GM12878 (cell line): ENCODE measurements at regions not wholly inside any gene's neighbourhood (a gene's known extent, or its start where the extent isn't known, plus 50 kb on each side); places are given as distances from the start of the nearest gene placed in this dataset.
"Not testable (repeated sequence)": the region's sequence is repeated elsewhere in the genome, so short reads cannot be mapped to it uniquely, and the experiment has no call there.

ENCODE experiments used
- ATAC-seq: fragments of 200-7000 bp; cut with Tn5 transposase; 3 replicates; pipeline ENCODE4 v1.9.1; 2020; ENCODE audit warnings: mild to moderate bottlenecking, moderate library complexity
- BruUV-seq: library from RNA; stranded (reverse); fragments of 400-500 nt; replicated peaks from 2 replicates; lab custom pipeline; 2021; lab: Mats Ljungman, UMichigan
- CTCF ChIA-PET: fragments of 300-600 bp; sonication (Branson Sonifier 250); formaldehyde crosslinking; extraction: SDS; loops from one replicate; lab custom pipeline; 2021; ENCODE audit warnings: inconsistent platforms; lab: Yijun Ruan, JAX
- POLR2A ChIA-PET: fragments of 350-600 bp; formaldehyde crosslinking; extraction: SDS; loops from one replicate; lab custom pipeline; 2021; ENCODE audit warnings: inconsistent platforms; lab: Charles Lee
- RAD21 ChIA-PET: fragments of 300-600 bp; sonication (Branson Sonifier 250); formaldehyde crosslinking; loops from one replicate; lab custom pipeline; 2023; ENCODE audit warnings: antibody characterized with exemption; ENCODE audit not compliant: unreplicated experiment; lab: Charles Lee
- SMC1A ChIA-PET: fragments of 300-600 bp; sonication (Branson Sonifier 250); formaldehyde crosslinking; loops from one replicate; lab custom pipeline; 2023; ENCODE audit not compliant: unreplicated experiment, uncharacterized antibody; lab: Charles Lee
- DNase-seq: peaks from one replicate; pipeline ENCODE4 v3.0.0-alpha.2; 2011; ENCODE audit warnings: low read depth, low spot score
- FAIRE-seq: peaks from 3 replicates; lab custom pipeline; 2011; peaks lifted over from hg19 to GRCh38; lab: Jason Lieb, UNC
- H2AFZ ChIP-seq: 2 replicates; pipeline ENCODE4 v1.6.0; 2011; ENCODE audit warnings: low read depth, low read length, control low read depth; ENCODE audit not compliant: control insufficient read depth
- H3K27ac ChIP-seq: 2 replicates; pipeline ENCODE4 v1.5.1; 2011; ENCODE audit warnings: control low read depth; ENCODE audit not compliant: control insufficient read depth, insufficient read depth
- H3K27me3 ChIP-seq, 2 experiments: replicated peaks in 1 of 2; 2 replicates each; pipeline versions ENCODE4 v1.6.0 to v1.6.1; 2011; ENCODE audit warnings: low read length in 1 of 2; ENCODE audit not compliant: control insufficient read depth in 2 of 2, insufficient read depth in 2 of 2
- H3K36me3 ChIP-seq, 2 experiments: 2 replicates each; pipeline ENCODE4 v1.5.1; 2011; ENCODE audit warnings: low read length in 1 of 2; ENCODE audit not compliant: control insufficient read depth in 2 of 2, insufficient read depth in 2 of 2
- H3K4me1 ChIP-seq: 2 replicates; pipeline ENCODE4 v1.6.1; 2011; ENCODE audit warnings: mild to moderate bottlenecking, low read length, moderate library complexity, mixed read lengths; ENCODE audit not compliant: control insufficient read depth, insufficient read depth
- H3K4me2 ChIP-seq: 2 replicates; pipeline ENCODE4 v1.6.0; 2011; ENCODE audit warnings: control low read depth; ENCODE audit not compliant: control insufficient read depth, insufficient read depth
- H3K4me3 ChIP-seq: fragments of 200-600 bp; sonication (generic); 2 replicates; pipeline ENCODE4 v1.5.1; 2016
- H3K79me2 ChIP-seq: 2 replicates; pipeline ENCODE4 v1.6.0; 2011; ENCODE audit warnings: low read length; ENCODE audit not compliant: control insufficient read depth, insufficient read depth
- H3K9ac ChIP-seq: 2 replicates; pipeline ENCODE4 v1.8.0; 2011; ENCODE audit warnings: low read length, control low read depth, mixed read lengths; ENCODE audit not compliant: control insufficient read depth, insufficient read depth
- H3K9me3 ChIP-seq: replicated peaks from 3 replicates; pipeline ENCODE4 v1.5.1; 2011; ENCODE audit warnings: mild to moderate bottlenecking, low read length; ENCODE audit not compliant: control insufficient read depth, insufficient read depth
- H4K20me1 ChIP-seq: 2 replicates; pipeline ENCODE4 v1.6.0; 2011; ENCODE audit not compliant: control insufficient read depth, insufficient read depth
- EZH2 ChIP-seq: IDR thresholded peaks from 2 replicates; pipeline ENCODE4 v1.6.1; 2012; ENCODE audit warnings: low read depth, mild to moderate bottlenecking, control low read depth, inconsistent platforms, low read length, borderline replicate concordance; ENCODE audit not compliant: control insufficient read depth
- GABPA ChIP-seq: IDR thresholded peaks from 2 replicates; pipeline ENCODE4 v1.6.1; 2014; ENCODE audit warnings: antibody characterized with exemption, low read depth, mild to moderate bottlenecking, inconsistent platforms
- GATAD2B ChIP-seq: fragments of 450-650 bp; conservative IDR thresholded peaks from 2 replicates; pipeline ENCODE4 v1.6.1; 2017; ENCODE audit warnings: low read depth, mild to moderate bottlenecking, moderate library complexity
- IKZF1 ChIP-seq: fragments of 450-650 bp; conservative IDR thresholded peaks from 2 replicates; pipeline ENCODE4 v1.6.1; 2017; ENCODE audit warnings: antibody characterized with exemption, mild to moderate bottlenecking
- IRF4 ChIP-seq: IDR thresholded peaks from 2 replicates; pipeline ENCODE4 v1.6.1; 2011; ENCODE audit warnings: low read depth, low read length
- MTA3 ChIP-seq: IDR thresholded peaks from 2 replicates; pipeline ENCODE4 v1.6.1; 2012; ENCODE audit warnings: low read length, inconsistent platforms, borderline replicate concordance
- MYC ChIP-seq: IDR thresholded peaks from 2 replicates; pipeline ENCODE4 v1.6.1; 2011; ENCODE audit warnings: mild to moderate bottlenecking, low read length, moderate library complexity, inconsistent platforms; ENCODE audit not compliant: insufficient read depth, insufficient replicate concordance, insufficient read length, severe bottlenecking
- NFYA ChIP-seq: IDR thresholded peaks from 2 replicates; pipeline ENCODE4 v1.6.1; 2011; ENCODE audit warnings: low read depth, mild to moderate bottlenecking, low read length, improper control_type of control experiment, borderline replicate concordance
- RB1 ChIP-seq: fragments of 450-650 bp; formaldehyde crosslinking; IDR thresholded peaks from 2 replicates; pipeline ENCODE4 v1.6.1; 2017; ENCODE audit warnings: mild to moderate bottlenecking, borderline replicate concordance
- SIX5 ChIP-seq: IDR thresholded peaks from 2 replicates; pipeline ENCODE4 v1.6.1; 2011; ENCODE audit warnings: mild to moderate bottlenecking, low read depth, low read length, moderate library complexity; ENCODE audit not compliant: severe bottlenecking
- SMAD1 ChIP-seq: fragments of 450-650 bp; IDR thresholded peaks from 2 replicates; pipeline ENCODE4 v1.6.1; 2018; ENCODE audit warnings: mild to moderate bottlenecking, low read depth; ENCODE audit not compliant: partially characterized antibody
- SUZ12 ChIP-seq: fragments of 200-600 bp; sonication (generic); IDR thresholded peaks from one replicate; pipeline ENCODE4 v1.6.1; 2018; ENCODE audit warnings: antibody characterized with exemption, mild to moderate bottlenecking; ENCODE audit not compliant: unreplicated experiment
- TBL1XR1 ChIP-seq: IDR thresholded peaks from 2 replicates; pipeline ENCODE4 v1.6.1; 2012; ENCODE audit warnings: low read depth, low read length, improper control_type of control experiment
- YBX1 ChIP-seq: fragments of 450-650 bp; IDR thresholded peaks from 2 replicates; pipeline ENCODE4 v1.6.1; 2016; ENCODE audit warnings: antibody characterized with exemption
- ZNF274 ChIP-seq: IDR thresholded peaks from one replicate; pipeline ENCODE4 v1.8.0; 2011; ENCODE audit not compliant: insufficient read length, insufficient read depth
- WGBS: methylation state at CpG from one replicate; pipeline ENCODE4 v1.1.6; 2016; ENCODE audit warnings: low lambda C conversion rate; ENCODE audit not compliant: insufficient replicate concordance, insufficient coverage; ENCODE audit errors: missing lambda C conversion rate; 5-methylcytosine and 5-hydroxymethylcytosine counted together
- in situ Hi-C: fragments of 300-500 bp; cut with MboI; formaldehyde crosslinking; loops from 9 replicates; pipeline ENCODE4 v1.14.3; 2018; ENCODE audit warnings: mixed read lengths
- intact Hi-C: fragments of 100-400 bp; cut with micrococcal nuclease; formaldehyde crosslinking; loops from one replicate; pipeline ENCODE4 v1.14.2; 2022; ENCODE audit not compliant: unreplicated experiment
- TF ChIP-seq, protein P1 (sequence below): fragments of 450-650 bp; IDR thresholded peaks from 2 replicates; pipeline ENCODE4 v1.6.1; 2017; ENCODE audit warnings: mild to moderate bottlenecking, low read depth, inconsistent platforms; ENCODE audit not compliant: poor library complexity, severe bottlenecking
- TF ChIP-seq, protein P2 (sequence below): fragments of 450-650 bp; IDR thresholded peaks from 2 replicates; pipeline ENCODE4 v1.6.1; 2014; ENCODE audit warnings: mild to moderate bottlenecking

- FAIRE-seq, SMC1A ChIA-PET, intact Hi-C loops, H3K27ac ChIP-seq, H3K9me3 ChIP-seq, H3K36me3 ChIP-seq, H3K4me2 ChIP-seq, H3K9ac ChIP-seq, H3K4me3 ChIP-seq, BruUV-seq, in situ Hi-C loops, RAD21 ChIA-PET, H3K79me2 ChIP-seq, H3K27me3 ChIP-seq, DNase-seq, H2AFZ ChIP-seq, H4K20me1 ChIP-seq, CTCF ChIA-PET, H3K4me1 ChIP-seq, POLR2A ChIA-PET, ATAC-seq: not testable (repeated sequence)
- 93% methylated on average over 3 of the region's 3 CpGs for WGBS
Measured at GRCh38 chr6:47173145-47173544, 131.0 kb upstream of the ADGRF1 start.

- RAD21 ChIA-PET: no interaction called here
- H3K79me2 ChIP-seq: no peaks in the 10 kb centered on the region
Measured at GRCh38 chr6:47170617-47170947, 128.4 kb upstream of the ADGRF1 start.

More at GRCh38 chr6:47170617-47170947, 128.4 kb upstream of the ADGRF1 start:
- ChIA-PET POLR2A (no interaction called here), SMC1A (no interaction called here), CTCF (no interaction called here)
- Histone ChIP-seq H3K27me3 (no peaks in the 10 kb centered on the region), H3K27ac (no peak overlapping the region), H2AFZ (no peak overlapping the region), H3K4me3 (no peak overlapping the region), H4K20me1 (no peaks in the 10 kb centered on the region), H3K36me3 (no peaks in the 10 kb centered on the region), H3K9me3 (no peaks in the 10 kb centered on the region), H3K4me2 (no peak overlapping the region), H3K9ac (no peak overlapping the region), H3K4me1 (no peaks in the 10 kb centered on the region)
- no TSS peak for BruUV-seq
- DNase-seq (no peak), FAIRE-seq (no peak), ATAC-seq (no peak)
- 0% methylated on average over 3 of the region's 3 CpGs for WGBS
- in situ Hi-C loops (no loop called here), intact Hi-C loops (no loop called here)
- no peak for TF ChIP-seq IRF4
- TF ChIP-seq EZH2: no peak
- no peak for TF ChIP-seq GATAD2B
- TF ChIP-seq TBL1XR1: no peak
- TF ChIP-seq SIX5: no peak
- TF ChIP-seq NFYA: no peak
- TF ChIP-seq RB1: no peak
- TF ChIP-seq SUZ12: no peak
- TF ChIP-seq MYC: no peak
- TF ChIP-seq SMAD1: no peak
- no peak for TF ChIP-seq MTA3
- TF ChIP-seq ZNF274: no peak
- no peak for TF ChIP-seq YBX1
- TF ChIP-seq IKZF1: no peak
- TF ChIP-seq, protein P1, sequence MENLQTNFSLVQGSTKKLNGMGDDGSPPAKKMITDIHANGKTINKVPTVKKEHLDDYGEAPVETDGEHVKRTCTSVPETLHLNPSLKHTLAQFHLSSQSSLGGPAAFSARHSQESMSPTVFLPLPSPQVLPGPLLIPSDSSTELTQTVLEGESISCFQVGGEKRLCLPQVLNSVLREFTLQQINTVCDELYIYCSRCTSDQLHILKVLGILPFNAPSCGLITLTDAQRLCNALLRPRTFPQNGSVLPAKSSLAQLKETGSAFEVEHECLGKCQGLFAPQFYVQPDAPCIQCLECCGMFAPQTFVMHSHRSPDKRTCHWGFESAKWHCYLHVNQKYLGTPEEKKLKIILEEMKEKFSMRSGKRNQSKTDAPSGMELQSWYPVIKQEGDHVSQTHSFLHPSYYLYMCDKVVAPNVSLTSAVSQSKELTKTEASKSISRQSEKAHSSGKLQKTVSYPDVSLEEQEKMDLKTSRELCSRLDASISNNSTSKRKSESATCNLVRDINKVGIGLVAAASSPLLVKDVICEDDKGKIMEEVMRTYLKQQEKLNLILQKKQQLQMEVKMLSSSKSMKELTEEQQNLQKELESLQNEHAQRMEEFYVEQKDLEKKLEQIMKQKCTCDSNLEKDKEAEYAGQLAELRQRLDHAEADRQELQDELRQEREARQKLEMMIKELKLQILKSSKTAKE: no peak
- TF ChIP-seq GABPA: no peak
- TF ChIP-seq, protein P2, sequence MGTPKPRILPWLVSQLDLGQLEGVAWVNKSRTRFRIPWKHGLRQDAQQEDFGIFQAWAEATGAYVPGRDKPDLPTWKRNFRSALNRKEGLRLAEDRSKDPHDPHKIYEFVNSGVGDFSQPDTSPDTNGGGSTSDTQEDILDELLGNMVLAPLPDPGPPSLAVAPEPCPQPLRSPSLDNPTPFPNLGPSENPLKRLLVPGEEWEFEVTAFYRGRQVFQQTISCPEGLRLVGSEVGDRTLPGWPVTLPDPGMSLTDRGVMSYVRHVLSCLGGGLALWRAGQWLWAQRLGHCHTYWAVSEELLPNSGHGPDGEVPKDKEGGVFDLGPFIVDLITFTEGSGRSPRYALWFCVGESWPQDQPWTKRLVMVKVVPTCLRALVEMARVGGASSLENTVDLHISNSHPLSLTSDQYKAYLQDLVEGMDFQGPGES: no peak
